PC-9 (cell line): ENCODE measurements at regions not wholly inside any gene's neighbourhood (a gene's known extent, or its start where the extent isn't known, plus 50 kb on each side); places are given as distances from the start of the nearest gene placed in this dataset.

Experiments used
- BruUV-seq: library from RNA; stranded (reverse); fragments of 400-500 nt; replicated peaks from 2 replicates; lab custom pipeline; 2021; lab: Mats Ljungman, UMichigan
- CTCF ChIA-PET: fragments of 300-600 bp; sonication (Branson Sonifier 250); formaldehyde crosslinking; loops from one replicate; lab custom pipeline; 2022; ENCODE audit warnings: antibody characterized with exemption; lab: Charles Lee
- POLR2A ChIA-PET: fragments of 300-600 bp; sonication (Branson Sonifier 250); formaldehyde crosslinking; loops from one replicate; lab custom pipeline; 2022; ENCODE audit warnings: antibody characterized with exemption; ENCODE audit not compliant: unreplicated experiment; lab: Charles Lee
- DNase-seq, 2 experiments: peaks; one replicate each; pipeline versions ENCODE4 v3.0.0 to v3.0.0-alpha.2; 2015 to 2022; ENCODE audit warnings: mixed read lengths in 1 of 2
- H2AFZ ChIP-seq: fragments of 200-600 bp; sonication (generic); 2 replicates; pipeline ENCODE4 v1.8.1; 2017; ENCODE audit warnings: antibody characterized with exemption
- H3F3A ChIP-seq: fragments of 200-600 bp; sonication (generic); 2 replicates; pipeline ENCODE4 v1.8.1; 2017; ENCODE audit warnings: antibody characterized with exemption, mild to moderate bottlenecking, low read depth; ENCODE audit not compliant: insufficient read depth
- H3K27ac ChIP-seq: fragments of 200-600 bp; sonication (generic); 2 replicates; pipeline ENCODE4 v1.6.1; 2016; ENCODE audit warnings: mixed run types
- H3K27me3 ChIP-seq: fragments of 200-600 bp; sonication (generic); 2 replicates; pipeline ENCODE4 v1.6.1; 2016; ENCODE audit warnings: low read depth, mixed run types; ENCODE audit not compliant: insufficient read depth
- H3K36me3 ChIP-seq: fragments of 200-600 bp; sonication (generic); 2 replicates; pipeline ENCODE4 v1.6.1; 2016; ENCODE audit warnings: low read depth, mixed run types
- H3K4me1 ChIP-seq: fragments of 200-600 bp; sonication (generic); replicated peaks from 2 replicates; pipeline ENCODE4 v1.6.1; 2016; ENCODE audit warnings: mixed run types; ENCODE audit not compliant: insufficient read depth
- H3K4me2 ChIP-seq: fragments of 200-600 bp; sonication (generic); 2 replicates; pipeline ENCODE4 v1.6.1; 2017; ENCODE audit warnings: mixed run types
- H3K4me3 ChIP-seq: fragments of 200-600 bp; sonication (generic); 2 replicates; pipeline ENCODE4 v1.6.1; 2016; ENCODE audit warnings: mixed run types
- H3K79me2 ChIP-seq: fragments of 200-600 bp; sonication (generic); 2 replicates; pipeline ENCODE4 v1.6.1; 2017; ENCODE audit warnings: low read depth, mixed run types
- H3K9me2 ChIP-seq: fragments of 200-600 bp; sonication (generic); 2 replicates; pipeline ENCODE4 v1.8.1; 2017; ENCODE audit warnings: mild to moderate bottlenecking; ENCODE audit not compliant: insufficient read depth
- H3K9me3 ChIP-seq: fragments of 200-600 bp; sonication (generic); 2 replicates; pipeline ENCODE4 v1.8.1; 2016; ENCODE audit warnings: low read depth; ENCODE audit not compliant: insufficient read depth
- H4K20me1 ChIP-seq: fragments of 200-600 bp; sonication (generic); 2 replicates; pipeline ENCODE4 v1.8.1; 2017; ENCODE audit not compliant: insufficient read depth
- EZH2 ChIP-seq: fragments of 200-600 bp; sonication (generic); IDR thresholded peaks from 2 replicates; pipeline ENCODE4 v1.8.0; 2017; ENCODE audit warnings: antibody characterized with exemption, low read depth
- intact Hi-C: fragments of 100-400 bp; cut with micrococcal nuclease; formaldehyde crosslinking; loops from one replicate; pipeline ENCODE4 v1.10.0; 2022; ENCODE audit not compliant: unreplicated experiment
- TF ChIP-seq, protein P1 (sequence below): fragments of 200-600 bp; sonication (generic); conservative IDR thresholded peaks from 2 replicates; pipeline ENCODE4 v1.6.1; 2017; ENCODE audit warnings: mixed run types, antibody characterized with exemption, mild to moderate bottlenecking, moderate library complexity

DNA sequence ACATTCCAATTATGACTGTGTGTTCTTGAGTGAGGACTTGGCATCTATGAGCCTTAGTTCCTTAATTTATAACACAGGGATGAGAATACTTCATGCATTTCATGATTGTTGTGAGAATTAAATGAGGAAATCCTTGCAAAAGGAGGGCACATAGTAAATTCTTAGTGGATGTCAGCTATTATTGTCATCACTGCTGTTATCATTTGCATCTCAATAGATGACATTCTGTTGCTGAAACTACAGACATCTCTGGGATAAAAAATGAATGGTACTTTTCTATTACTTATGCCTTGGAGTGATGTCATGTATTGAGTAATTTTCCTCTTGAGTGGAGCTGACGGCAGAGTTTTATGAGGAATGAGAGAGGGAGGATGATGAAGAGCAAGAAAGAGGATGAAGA lies 184.4 kb upstream of the CDH11 start:
- no peak for DNase-seq
- ChIA-PET CTCF (no interaction called here), POLR2A (no interaction called here)
- no peaks in the 10 kb centered on the region for H3K36me3 ChIP-seq
- H3K4me2 ChIP-seq, result no peak overlapping the region
- no TSS peak for BruUV-seq
- H3K9me2 ChIP-seq, result no peaks in the 10 kb centered on the region
- no peak overlapping the region for H3K4me3 ChIP-seq
- H3K9me3 ChIP-seq, result no peaks in the 10 kb centered on the region
- no peaks in the 10 kb centered on the region for H4K20me1 ChIP-seq
- H3K4me1 ChIP-seq, result no peaks in the 10 kb centered on the region
- intact Hi-C loops, result no loop called here
- no peaks in the 10 kb centered on the region for H3F3A ChIP-seq
- 0 out of 2 replicates have a peak, but pooled peaks cover 5% of the 10 kb centered on the region for H3K27me3 ChIP-seq
- TF ChIP-seq EZH2, result no peak
- H3K27ac ChIP-seq, result no peak overlapping the region
- H3K79me2 ChIP-seq, result no peaks in the 10 kb centered on the region
- no peak overlapping the region for H2AFZ ChIP-seq

DNA sequence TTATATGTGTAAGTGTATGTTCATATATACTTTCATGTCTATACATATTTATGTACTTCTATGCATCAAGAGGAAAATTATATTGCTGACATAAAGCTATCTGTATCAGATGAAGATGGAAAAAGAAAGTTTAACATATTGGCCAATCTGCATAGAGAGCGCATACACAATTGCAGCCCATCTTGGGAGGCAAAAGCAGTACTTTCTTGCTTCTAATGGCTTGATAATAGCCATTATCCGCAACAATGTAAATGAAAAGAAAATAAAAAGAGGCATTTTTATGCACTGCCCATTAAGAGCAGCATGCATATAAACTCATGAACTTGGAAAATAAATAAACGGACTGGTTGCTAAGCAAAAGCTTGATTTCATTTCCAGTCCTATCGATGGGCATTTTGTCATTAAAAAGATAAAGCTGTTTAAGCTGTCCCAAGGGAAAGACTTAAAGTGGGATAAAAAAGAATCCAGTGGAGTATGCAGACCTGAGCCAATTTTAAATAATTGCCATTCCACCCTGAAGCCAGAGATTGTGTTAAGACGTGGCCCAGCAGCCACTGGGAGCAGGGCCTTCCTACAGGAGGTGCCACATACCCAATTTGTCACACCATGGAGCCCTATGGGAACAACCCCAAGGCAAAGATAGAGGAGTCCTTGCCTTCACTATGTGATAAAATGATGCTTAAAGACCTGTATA lies 183.6 kb upstream of the CDH11 start:
- no peaks in the 10 kb centered on the region for H3K36me3 ChIP-seq
- H3K4me3 ChIP-seq, result no peak overlapping the region
- no peaks in the 10 kb centered on the region for H3K79me2 ChIP-seq
- TF ChIP-seq, protein P1, sequence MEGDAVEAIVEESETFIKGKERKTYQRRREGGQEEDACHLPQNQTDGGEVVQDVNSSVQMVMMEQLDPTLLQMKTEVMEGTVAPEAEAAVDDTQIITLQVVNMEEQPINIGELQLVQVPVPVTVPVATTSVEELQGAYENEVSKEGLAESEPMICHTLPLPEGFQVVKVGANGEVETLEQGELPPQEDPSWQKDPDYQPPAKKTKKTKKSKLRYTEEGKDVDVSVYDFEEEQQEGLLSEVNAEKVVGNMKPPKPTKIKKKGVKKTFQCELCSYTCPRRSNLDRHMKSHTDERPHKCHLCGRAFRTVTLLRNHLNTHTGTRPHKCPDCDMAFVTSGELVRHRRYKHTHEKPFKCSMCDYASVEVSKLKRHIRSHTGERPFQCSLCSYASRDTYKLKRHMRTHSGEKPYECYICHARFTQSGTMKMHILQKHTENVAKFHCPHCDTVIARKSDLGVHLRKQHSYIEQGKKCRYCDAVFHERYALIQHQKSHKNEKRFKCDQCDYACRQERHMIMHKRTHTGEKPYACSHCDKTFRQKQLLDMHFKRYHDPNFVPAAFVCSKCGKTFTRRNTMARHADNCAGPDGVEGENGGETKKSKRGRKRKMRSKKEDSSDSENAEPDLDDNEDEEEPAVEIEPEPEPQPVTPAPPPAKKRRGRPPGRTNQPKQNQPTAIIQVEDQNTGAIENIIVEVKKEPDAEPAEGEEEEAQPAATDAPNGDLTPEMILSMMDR, result no peak
- TF ChIP-seq EZH2, result no peak
- no peak for DNase-seq
- H3F3A ChIP-seq, result no peaks in the 10 kb centered on the region
- no peaks in the 10 kb centered on the region for H3K9me2 ChIP-seq
- BruUV-seq, result no TSS peak
- H2AFZ ChIP-seq, result no peak overlapping the region
- ChIA-PET CTCF (no interaction called here), POLR2A (no interaction called here)
- no peaks in the 10 kb centered on the region for H3K4me1 ChIP-seq
- H3K27ac ChIP-seq, result no peak overlapping the region
- 0 out of 2 replicates have a peak, but pooled peaks cover 5% of the 10 kb centered on the region for H3K27me3 ChIP-seq
- intact Hi-C loops, result no loop called here
- H4K20me1 ChIP-seq, result no peaks in the 10 kb centered on the region
- H3K9me3 ChIP-seq, result no peaks in the 10 kb centered on the region
- no peak overlapping the region for H3K4me2 ChIP-seq

- ChIA-PET CTCF (no interaction called here), POLR2A (no interaction called here)
- H3K4me1 ChIP-seq, result no peaks in the 10 kb centered on the region
- 0 out of 2 replicates have a peak, but pooled peaks cover 5% of the 10 kb centered on the region for H3K27me3 ChIP-seq
- H3F3A ChIP-seq, result no peaks in the 10 kb centered on the region
- H3K9me2 ChIP-seq, result no peaks in the 10 kb centered on the region
- DNase-seq, result no peak
- no peak overlapping the region for H3K4me3 ChIP-seq
- H3K36me3 ChIP-seq, result no peaks in the 10 kb centered on the region
- no peak overlapping the region for H2AFZ ChIP-seq
- no TSS peak for BruUV-seq
- intact Hi-C loops, result no loop called here
- no peak overlapping the region for H3K4me2 ChIP-seq
- TF ChIP-seq, protein P1, result no peak
- TF ChIP-seq EZH2, result no peak
- H4K20me1 ChIP-seq, result no peaks in the 10 kb centered on the region
- no peaks in the 10 kb centered on the region for H3K79me2 ChIP-seq
- H3K9me3 ChIP-seq, result no peaks in the 10 kb centered on the region
- H3K27ac ChIP-seq, result no peak overlapping the region
Measured at GRCh38 chr16:65301029-65301428, 179.2 kb upstream of the CDH11 start.

GRCh38 chr16:65297453-65297852 lies 175.6 kb upstream of the CDH11 start:
- intact Hi-C loops, result no loop called here
- ChIA-PET POLR2A (no interaction called here), CTCF (no interaction called here)
- Histone ChIP-seq H3K9me3 (no peaks in the 10 kb centered on the region), H3K4me3 (no peak overlapping the region), H3K27ac (no peak overlapping the region), H3F3A (no peaks in the 10 kb centered on the region), H2AFZ (no peak overlapping the region), H3K4me2 (no peak overlapping the region), H4K20me1 (no peaks in the 10 kb centered on the region), H3K27me3 (no peaks in the 10 kb centered on the region), H3K9me2 (no peaks in the 10 kb centered on the region), H3K79me2 (no peaks in the 10 kb centered on the region), H3K4me1 (no peaks in the 10 kb centered on the region), H3K36me3 (no peaks in the 10 kb centered on the region)
- TF ChIP-seq, protein P1, result no peak
- TF ChIP-seq EZH2, result no peak
- BruUV-seq, result no TSS peak
- no peak for DNase-seq
